SK-N-SH (cell line): ENCODE measurements at regions not wholly inside any gene's neighbourhood (a gene's known extent, or its start where the extent isn't known, plus 50 kb on each side); places are given as distances from the start of the nearest gene placed in this dataset.

Experiments used
- CTCF ChIA-PET: fragments of 300-600, 350-600 bp; formaldehyde crosslinking; extraction: SDS; loops from one replicate; lab custom pipeline; 2021; lab: Yijun Ruan, JAX
- POLR2A ChIA-PET: fragments of 350-600 bp; sonication (Branson Sonifier 250); formaldehyde crosslinking; extraction: SDS; loops from one replicate; lab custom pipeline; 2020; ENCODE audit warnings: antibody characterized with exemption, inconsistent platforms; lab: Yijun Ruan, JAX
- DNase-seq: peaks from one replicate; pipeline ENCODE4 v3.0.0; 2012
- H2AFZ ChIP-seq: fragments of 200-600 bp; sonication (generic); 2 replicates; pipeline ENCODE4 v1.8.1; 2016; ENCODE audit warnings: antibody characterized with exemption, mild to moderate bottlenecking, low read depth
- H3F3A ChIP-seq: fragments of 200-600 bp; sonication (generic); replicated peaks from 2 replicates; pipeline ENCODE3; 2016; ENCODE audit warnings: antibody characterized with exemption, mild to moderate bottlenecking; ENCODE audit not compliant: insufficient read depth
- H3K27ac ChIP-seq, 2 experiments: fragments of 200-500 bp in 1 of 2; fragments of 200-600 bp in 1 of 2; sonication (Bioruptor generic) in 1 of 2; sonication (generic), shearing (Covaris generic) in 1 of 2; 2 replicates each; pipeline versions ENCODE4 v1.5.1 to v1.6.1; 2014 to 2016; ENCODE audit warnings: low read depth in 2 of 2, inconsistent platforms in 1 of 2, low read length in 1 of 2, mild to moderate bottlenecking in 1 of 2, mixed read lengths in 1 of 2
- H3K27me3 ChIP-seq: fragments of 200-600 bp; sonication (generic), shearing (Covaris generic); 2 replicates; pipeline ENCODE4 v1.6.1; 2016; ENCODE audit warnings: mixed run types; ENCODE audit not compliant: insufficient read depth
- H3K36me3 ChIP-seq, 2 experiments: fragments of 200-500 bp in 1 of 2; fragments of 200-600 bp in 1 of 2; sonication (Bioruptor generic) in 1 of 2; sonication (generic) in 1 of 2; replicated peaks in 1 of 2; 2 replicates each; pipeline versions ENCODE3 to v1.5.1; 2014 to 2016; ENCODE audit warnings: low read length in 1 of 2, mild to moderate bottlenecking in 1 of 2; ENCODE audit not compliant: insufficient read depth in 2 of 2, control insufficient read depth in 1 of 2
- H3K4me1 ChIP-seq, 2 experiments: fragments of 200-500 bp in 1 of 2; fragments of 200-600 bp in 1 of 2; sonication (Bioruptor generic) in 1 of 2; sonication (generic), shearing (Covaris generic) in 1 of 2; 2 replicates each; pipeline versions ENCODE4 v1.5.1 to v1.6.1; 2014 to 2016; ENCODE audit warnings: low read depth in 1 of 2, low read length in 1 of 2, mixed run types in 1 of 2; ENCODE audit not compliant: insufficient read depth in 2 of 2, control insufficient read depth in 1 of 2
- H3K4me2 ChIP-seq: fragments of 200-600 bp; sonication (generic), shearing (Covaris generic); 2 replicates; pipeline ENCODE4 v1.6.1; 2017; ENCODE audit warnings: mixed run types
- H3K4me3 ChIP-seq, 2 experiments: fragments of 200-500 bp in 1 of 2; fragments of 200-600 bp in 1 of 2; sonication (Bioruptor generic) in 1 of 2; sonication (generic), shearing (Covaris generic) in 1 of 2; 2 replicates each; pipeline versions ENCODE4 v1.5.1 to v1.8.1; 2014 to 2016; ENCODE audit warnings: low read depth in 2 of 2, inconsistent platforms in 1 of 2, low read length in 1 of 2, mild to moderate bottlenecking in 1 of 2, mixed read lengths in 1 of 2, moderate library complexity in 1 of 2
- H3K79me2 ChIP-seq: fragments of 200-600 bp; sonication (generic); 2 replicates; pipeline ENCODE4 v1.8.1; 2017; ENCODE audit warnings: mild to moderate bottlenecking; ENCODE audit not compliant: insufficient read depth
- H3K9ac ChIP-seq: fragments of 200-600 bp; sonication (generic); 2 replicates; pipeline ENCODE4 v1.6.1; 2017; ENCODE audit warnings: mixed run types
- H3K9me2 ChIP-seq: fragments of 200-600 bp; sonication (generic); 2 replicates; pipeline ENCODE4 v1.6.1; 2017; ENCODE audit warnings: mixed run types
- H3K9me3 ChIP-seq: fragments of 200-600 bp; sonication (generic); 2 replicates; pipeline ENCODE4 v1.6.1; 2017; ENCODE audit warnings: mixed run types, mild to moderate bottlenecking, moderate library complexity
- H4K20me1 ChIP-seq: fragments of 200-600 bp; sonication (generic); 2 replicates; pipeline ENCODE4 v1.6.1; 2017; ENCODE audit warnings: mild to moderate bottlenecking, mixed run types; ENCODE audit not compliant: insufficient read depth
- CHD2 ChIP-seq: fragments of 150-350 bp; IDR thresholded peaks from 2 replicates; pipeline ENCODE4 v1.6.1; 2018; ENCODE audit warnings: low read length; ENCODE audit not compliant: partially characterized antibody
- EP300 ChIP-seq, 2 experiments: IDR thresholded peaks; 2 replicates each; pipeline versions ENCODE4 v1.4.0 to v1.6.1; 2012; ENCODE audit warnings: borderline replicate concordance in 1 of 2, low read depth in 1 of 2, low read length in 1 of 2
- EZH2phosphoT487 ChIP-seq: fragments of 200-600 bp; sonication (generic); IDR thresholded peaks from 2 replicates; pipeline ENCODE4 v1.6.1; 2017; ENCODE audit warnings: low read depth, mixed run types, mild to moderate bottlenecking, antibody characterized with exemption, moderate library complexity, borderline replicate concordance
- FOSL2 ChIP-seq: IDR thresholded peaks from 2 replicates; pipeline ENCODE4 v1.4.0; 2012; ENCODE audit warnings: low read depth, mild to moderate bottlenecking, moderate library complexity, borderline replicate concordance
- FOXJ3 ChIP-seq: sonication (generic); formaldehyde crosslinking; IDR thresholded peaks from 2 replicates; pipeline ENCODE4 v1.5.1; 2020; ENCODE audit warnings: mild to moderate bottlenecking, missing genetic modification reagents
- FOXM1 ChIP-seq: IDR thresholded peaks from 2 replicates; pipeline ENCODE4 v1.4.0; 2012; ENCODE audit warnings: low read depth, mild to moderate bottlenecking
- GABPA ChIP-seq: IDR thresholded peaks from 2 replicates; pipeline ENCODE4 v1.4.0; 2012; ENCODE audit warnings: low read depth, mild to moderate bottlenecking
- MXI1 ChIP-seq: IDR thresholded peaks from 2 replicates; pipeline ENCODE4 v1.6.1; 2012; ENCODE audit warnings: mild to moderate bottlenecking, low read depth, low read length, improper control_type of control experiment
- NFIC ChIP-seq: IDR thresholded peaks from 2 replicates; pipeline ENCODE4 v1.4.0; 2012; ENCODE audit warnings: borderline replicate concordance
- POLR2AphosphoS5 ChIP-seq: IDR thresholded peaks from 2 replicates; pipeline ENCODE4 v1.6.1; 2012; ENCODE audit warnings: low read depth, low read length
- RAD21 ChIP-seq: IDR thresholded peaks from 2 replicates; pipeline ENCODE4 v1.6.1; 2012; ENCODE audit warnings: mild to moderate bottlenecking, low read length
- RCOR1 ChIP-seq: fragments of 150-350 bp; IDR thresholded peaks from 2 replicates; pipeline ENCODE4 v1.6.1; 2017; ENCODE audit warnings: antibody characterized with exemption, low read length
- SMC3 ChIP-seq: IDR thresholded peaks from 2 replicates; pipeline ENCODE4 v1.6.1; 2012; ENCODE audit warnings: low read depth, low read length, improper control_type of control experiment
- TCF12 ChIP-seq: IDR thresholded peaks from 2 replicates; pipeline ENCODE4 v1.4.0; 2012
- TEAD4 ChIP-seq: IDR thresholded peaks from 2 replicates; pipeline ENCODE4 v1.4.0; 2012; ENCODE audit warnings: mild to moderate bottlenecking, borderline replicate concordance; ENCODE audit not compliant: insufficient read depth
- YY1 ChIP-seq: IDR thresholded peaks from 2 replicates; pipeline ENCODE4 v1.4.0; 2012; ENCODE audit warnings: low read depth, mild to moderate bottlenecking
- WGBS: methylation state at CpG from one replicate; pipeline ENCODE4 v1.1.6; 2017; ENCODE audit warnings: low lambda C conversion rate; 5-methylcytosine and 5-hydroxymethylcytosine counted together
- TF ChIP-seq, protein P1 (sequence below): fragments of 200-600 bp; sonication (generic); IDR thresholded peaks from 2 replicates; pipeline ENCODE4 v1.6.1; 2017; ENCODE audit warnings: antibody characterized with exemption, mild to moderate bottlenecking, moderate library complexity
- TF ChIP-seq, protein P2 (sequence below): IDR thresholded peaks from 2 replicates; pipeline ENCODE4 v1.4.0; 2012; ENCODE audit warnings: low read depth
- TF ChIP-seq, protein P3 (sequence below): IDR thresholded peaks from 2 replicates; pipeline ENCODE4; 2012
- TF ChIP-seq, protein P4 (sequence below): IDR thresholded peaks from 2 replicates; pipeline ENCODE4 v1.4.0; 2012; ENCODE audit warnings: low read depth, borderline replicate concordance

DNA sequence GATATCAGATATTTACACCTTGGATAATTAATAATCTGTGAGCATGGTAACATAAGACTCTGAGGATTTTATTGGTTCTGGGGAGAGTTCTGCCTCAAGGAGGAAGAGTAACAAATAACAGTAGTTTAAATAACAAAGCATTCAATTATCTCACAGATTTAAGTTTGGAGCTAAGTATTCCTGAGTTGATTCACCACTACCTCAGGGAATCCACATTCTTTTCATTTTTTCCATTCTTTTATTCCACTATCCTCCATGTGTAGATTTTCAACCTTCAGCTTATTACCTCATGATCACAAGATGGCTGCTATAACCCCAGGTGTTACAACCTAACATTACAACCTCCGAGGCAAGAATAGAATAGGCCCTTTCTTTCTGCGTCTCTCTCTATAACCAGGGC is 252.2 kb upstream of the TOX3 start:
- TF ChIP-seq MXI1 (no peak), TCF12 (no peak), EZH2phosphoT487 (no peak), FOXJ3 (CRISPR knock-in tag) (no peak), CHD2 (no peak), RCOR1 (no peak), FOXM1 (no peak), GABPA (no peak), YY1 (no peak), TEAD4 (no peak)
- TF ChIP-seq, protein P1, sequence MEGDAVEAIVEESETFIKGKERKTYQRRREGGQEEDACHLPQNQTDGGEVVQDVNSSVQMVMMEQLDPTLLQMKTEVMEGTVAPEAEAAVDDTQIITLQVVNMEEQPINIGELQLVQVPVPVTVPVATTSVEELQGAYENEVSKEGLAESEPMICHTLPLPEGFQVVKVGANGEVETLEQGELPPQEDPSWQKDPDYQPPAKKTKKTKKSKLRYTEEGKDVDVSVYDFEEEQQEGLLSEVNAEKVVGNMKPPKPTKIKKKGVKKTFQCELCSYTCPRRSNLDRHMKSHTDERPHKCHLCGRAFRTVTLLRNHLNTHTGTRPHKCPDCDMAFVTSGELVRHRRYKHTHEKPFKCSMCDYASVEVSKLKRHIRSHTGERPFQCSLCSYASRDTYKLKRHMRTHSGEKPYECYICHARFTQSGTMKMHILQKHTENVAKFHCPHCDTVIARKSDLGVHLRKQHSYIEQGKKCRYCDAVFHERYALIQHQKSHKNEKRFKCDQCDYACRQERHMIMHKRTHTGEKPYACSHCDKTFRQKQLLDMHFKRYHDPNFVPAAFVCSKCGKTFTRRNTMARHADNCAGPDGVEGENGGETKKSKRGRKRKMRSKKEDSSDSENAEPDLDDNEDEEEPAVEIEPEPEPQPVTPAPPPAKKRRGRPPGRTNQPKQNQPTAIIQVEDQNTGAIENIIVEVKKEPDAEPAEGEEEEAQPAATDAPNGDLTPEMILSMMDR: no peak
- TF ChIP-seq, protein P2, sequence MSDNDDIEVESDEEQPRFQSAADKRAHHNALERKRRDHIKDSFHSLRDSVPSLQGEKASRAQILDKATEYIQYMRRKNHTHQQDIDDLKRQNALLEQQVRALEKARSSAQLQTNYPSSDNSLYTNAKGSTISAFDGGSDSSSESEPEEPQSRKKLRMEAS: no peak
- TF ChIP-seq, protein P3, sequence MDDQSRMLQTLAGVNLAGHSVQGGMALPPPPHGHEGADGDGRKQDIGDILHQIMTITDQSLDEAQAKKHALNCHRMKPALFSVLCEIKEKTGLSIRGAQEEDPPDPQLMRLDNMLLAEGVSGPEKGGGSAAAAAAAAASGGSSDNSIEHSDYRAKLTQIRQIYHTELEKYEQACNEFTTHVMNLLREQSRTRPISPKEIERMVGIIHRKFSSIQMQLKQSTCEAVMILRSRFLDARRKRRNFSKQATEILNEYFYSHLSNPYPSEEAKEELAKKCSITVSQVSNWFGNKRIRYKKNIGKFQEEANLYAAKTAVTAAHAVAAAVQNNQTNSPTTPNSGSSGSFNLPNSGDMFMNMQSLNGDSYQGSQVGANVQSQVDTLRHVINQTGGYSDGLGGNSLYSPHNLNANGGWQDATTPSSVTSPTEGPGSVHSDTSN: no peak
- TF ChIP-seq, protein P4, sequence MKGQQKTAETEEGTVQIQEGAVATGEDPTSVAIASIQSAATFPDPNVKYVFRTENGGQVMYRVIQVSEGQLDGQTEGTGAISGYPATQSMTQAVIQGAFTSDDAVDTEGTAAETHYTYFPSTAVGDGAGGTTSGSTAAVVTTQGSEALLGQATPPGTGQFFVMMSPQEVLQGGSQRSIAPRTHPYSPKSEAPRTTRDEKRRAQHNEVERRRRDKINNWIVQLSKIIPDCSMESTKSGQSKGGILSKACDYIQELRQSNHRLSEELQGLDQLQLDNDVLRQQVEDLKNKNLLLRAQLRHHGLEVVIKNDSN: no peak
- TF ChIP-seq, all 33 proteins: peak for 0
- CTCF ChIA-PET: no interaction called here

DNA sequence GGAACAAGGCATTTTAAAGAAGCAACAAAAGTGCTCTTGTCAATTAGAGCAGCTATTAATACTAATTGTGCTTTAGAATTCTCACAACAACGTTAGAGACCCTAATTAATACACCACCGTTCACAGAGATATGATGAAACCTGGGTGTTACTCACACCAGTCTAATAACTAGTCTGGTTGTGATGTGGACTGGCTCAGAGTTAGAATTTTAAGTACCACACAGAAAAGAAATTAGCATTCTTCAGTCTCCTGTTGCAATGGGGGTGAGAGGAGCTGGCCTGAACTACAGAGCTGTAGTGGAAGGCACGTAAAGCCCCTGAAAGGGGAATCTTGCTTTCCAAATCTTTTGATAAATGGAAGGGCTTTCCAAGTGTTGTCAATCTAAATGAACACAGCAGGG is 240.8 kb upstream of the TOX3 start:
- POLR2A ChIA-PET: interaction anchor here (0.6 kb wide), 1 partner anchor 8 kb away, joined by 3 read pairs; no protein-coding TSS in a partner anchor
- WGBS: 7% methylated on average over 3 of the region's 3 CpGs
- TF ChIP-seq, protein P1: no peak
- TF ChIP-seq NFIC (no peak), RAD21 (no peak), FOSL2 (no peak), POLR2AphosphoS5 (no peak), EP300 (IDR thresholded peaks at IDR 0.05; ENCODE audit: borderline replicate concordance in 1 of 2, low read depth in 1 of 2, low read length in 1 of 2) (no peak), SMC3 (no peak)
- TF ChIP-seq, protein P4: no peak
- TF ChIP-seq, protein P3: no peak

More for the DNA sequence above, 252.2 kb upstream of the TOX3 start:
- no peak for DNase-seq
- no peak overlapping the region for H3K4me3 ChIP-seq
- H4K20me1 ChIP-seq: no peaks in the 10 kb centered on the region
- H3F3A ChIP-seq: no peaks in the 10 kb centered on the region
- H3K9me3 ChIP-seq: no peaks in the 10 kb centered on the region
- H2AFZ ChIP-seq: no peak overlapping the region
- no peaks in the 10 kb centered on the region for H3K79me2 ChIP-seq
- H3K27ac ChIP-seq: no peak overlapping the region
- no peak overlapping the region for H3K4me2 ChIP-seq
- H3K4me1 ChIP-seq: no peaks in the 10 kb centered on the region
- POLR2A ChIA-PET: no interaction called here
- no peak overlapping the region for H3K9ac ChIP-seq
- H3K9me2 ChIP-seq: no peaks in the 10 kb centered on the region
- no peaks in the 10 kb centered on the region for H3K36me3 ChIP-seq
- no peaks in the 10 kb centered on the region for H3K27me3 ChIP-seq
- 5% methylated on average over 2 of the region's 2 CpGs for WGBS

More for the DNA sequence above, 240.8 kb upstream of the TOX3 start:
- no peaks in the 10 kb centered on the region for H3K79me2 ChIP-seq
- CTCF ChIA-PET: no interaction called here
- no peak for DNase-seq
- H3K9ac ChIP-seq: no peak overlapping the region
- no peak overlapping the region for H3K4me2 ChIP-seq
- H3K9me3 ChIP-seq: no peaks in the 10 kb centered on the region; the same call in 1 of the 2 replicates
- no peak overlapping the region for H3K4me3 ChIP-seq
- no peaks in the 10 kb centered on the region for H4K20me1 ChIP-seq
- H3K4me1 ChIP-seq: no peaks in the 10 kb centered on the region
- H3K27me3 ChIP-seq: no peaks in the 10 kb centered on the region
- H3K9me2 ChIP-seq: no peaks in the 10 kb centered on the region
- H3K27ac ChIP-seq: no peak overlapping the region
- H3K36me3 ChIP-seq: no peaks in the 10 kb centered on the region
- H2AFZ ChIP-seq: no peak overlapping the region
- no peaks in the 10 kb centered on the region for H3F3A ChIP-seq
